Effector CD8-positive, alpha-beta T cell (primary cell): ENCODE measurements at regions not wholly inside any gene's neighbourhood (a gene's known extent, or its start where the extent isn't known, plus 50 kb on each side); places are given as distances from the start of the nearest gene placed in this dataset.

Experiments used
- DNase-seq: peaks from one replicate; lab custom pipeline; 2025; lab: John Stamatoyannopoulos, UW

DNA sequence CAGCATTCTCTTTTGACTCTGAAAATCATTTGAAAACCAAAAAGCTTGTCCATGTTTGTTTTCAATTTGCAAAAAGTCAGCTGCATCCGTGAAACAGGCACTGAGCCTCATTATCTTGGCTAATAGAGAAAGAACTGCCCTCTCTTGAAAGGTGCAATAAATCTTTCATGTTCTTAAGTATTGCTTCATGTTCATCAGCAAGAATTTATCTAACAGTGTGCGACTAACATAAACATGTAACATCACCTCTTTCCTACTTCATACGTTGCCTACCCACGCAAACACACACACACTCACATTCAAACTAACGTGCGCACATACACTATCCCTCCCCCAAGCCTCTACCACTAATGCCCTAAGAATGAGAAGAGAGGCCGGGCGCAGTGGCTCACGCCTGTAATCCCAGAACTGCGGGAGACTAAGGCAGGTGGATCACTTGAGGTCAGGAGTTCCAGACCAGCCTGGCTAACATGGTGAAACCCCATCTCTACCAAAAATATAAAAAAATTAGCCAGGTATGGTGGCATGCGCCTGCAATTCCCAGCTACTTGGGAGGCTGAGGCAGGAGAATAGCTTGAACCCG lies 629.7 kb upstream of the ZNF608 start:
- DNase-seq: no peak

DNA sequence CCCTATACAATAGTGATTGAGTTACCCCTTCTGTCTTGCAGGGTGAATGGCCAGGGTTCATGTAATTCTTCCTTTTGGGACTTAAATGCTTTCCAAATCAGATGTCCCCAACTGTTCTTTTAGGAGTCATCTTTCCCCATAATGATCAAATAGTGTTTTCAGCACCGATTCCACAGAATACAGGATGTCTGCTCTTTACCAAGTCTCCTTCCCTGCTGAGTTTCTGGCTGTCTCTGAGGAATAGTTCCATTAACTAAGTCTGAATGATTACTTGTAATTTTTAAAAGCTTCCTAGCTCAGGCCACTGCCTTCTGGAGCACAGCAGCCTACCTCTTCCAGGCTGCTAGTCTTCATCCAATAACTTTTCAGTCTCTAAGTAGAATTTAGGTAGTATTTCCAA lies 630.7 kb upstream of the ZNF608 start:
- DNase-seq: no peak

DNA sequence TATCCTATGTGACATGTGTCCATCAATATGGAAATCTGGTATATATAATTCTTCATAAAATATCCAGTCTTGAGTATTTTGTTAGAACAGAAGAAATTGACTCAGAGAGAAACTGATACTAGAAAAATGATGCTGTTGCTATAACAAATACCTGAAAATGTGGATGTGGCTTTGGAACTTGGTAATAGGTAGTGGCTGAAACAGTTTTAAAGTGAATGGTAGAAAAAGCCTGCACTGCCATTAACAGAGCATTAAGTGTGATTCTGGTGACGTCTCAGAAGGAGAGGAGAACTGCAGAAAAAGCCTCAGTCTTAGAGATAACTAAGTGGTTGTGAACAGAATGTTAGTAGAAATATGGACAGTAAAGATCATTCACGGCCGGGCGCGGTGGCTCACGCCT lies 634.9 kb upstream of the ZNF608 start:
- DNase-seq: no peak

GRCh38 chr5:125384071-125384470 lies 637.6 kb upstream of the ZNF608 start:
- no peak for DNase-seq

DNA sequence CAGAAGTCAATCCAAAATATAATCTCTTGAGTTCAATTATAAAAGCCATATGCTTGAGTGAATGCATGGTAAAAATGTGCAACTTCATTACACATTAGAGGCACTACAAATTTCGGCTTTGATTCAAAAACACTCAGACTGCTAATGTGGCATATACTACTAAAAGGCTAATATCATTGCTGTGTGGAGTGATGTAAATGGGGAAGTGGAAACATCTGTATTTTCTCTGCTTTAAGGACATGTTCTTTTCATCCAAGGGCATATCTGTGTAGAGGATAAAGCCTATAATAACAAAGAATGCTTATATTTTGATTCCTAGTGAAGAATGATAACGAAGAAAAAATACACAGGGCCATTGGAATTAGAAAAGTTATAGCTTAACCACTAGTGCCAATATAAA lies 643.9 kb upstream of the ZNF608 start:
- no peak for DNase-seq

DNA sequence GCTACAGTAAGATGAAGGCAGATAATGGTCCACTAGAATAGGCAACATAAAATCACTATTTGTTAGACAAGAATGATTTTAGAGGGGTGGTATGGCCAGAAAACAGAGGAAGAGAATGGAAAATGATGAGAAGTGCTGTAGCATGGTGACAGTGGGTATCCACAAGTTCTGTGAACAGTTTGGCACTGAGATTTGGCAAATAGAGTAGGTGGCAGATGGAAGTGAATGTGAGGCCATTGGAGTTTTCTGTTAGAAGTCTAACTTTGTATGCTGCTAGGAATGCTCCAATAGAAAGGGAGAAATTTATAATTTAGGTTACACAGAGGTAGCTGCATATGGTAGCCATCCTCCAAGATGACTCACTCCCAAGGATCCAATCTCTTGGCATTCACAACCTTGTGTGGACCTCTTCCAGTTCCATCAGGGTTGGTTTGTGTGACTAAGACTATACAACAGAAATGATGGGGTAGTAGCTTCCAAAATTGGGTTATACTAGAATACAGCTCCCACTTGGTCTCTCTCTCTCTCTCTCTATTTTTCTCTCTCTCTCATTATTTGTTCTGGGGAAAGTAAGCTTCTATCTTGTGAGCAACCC lies 646.9 kb upstream of the ZNF608 start:
- DNase-seq: no peak

DNA sequence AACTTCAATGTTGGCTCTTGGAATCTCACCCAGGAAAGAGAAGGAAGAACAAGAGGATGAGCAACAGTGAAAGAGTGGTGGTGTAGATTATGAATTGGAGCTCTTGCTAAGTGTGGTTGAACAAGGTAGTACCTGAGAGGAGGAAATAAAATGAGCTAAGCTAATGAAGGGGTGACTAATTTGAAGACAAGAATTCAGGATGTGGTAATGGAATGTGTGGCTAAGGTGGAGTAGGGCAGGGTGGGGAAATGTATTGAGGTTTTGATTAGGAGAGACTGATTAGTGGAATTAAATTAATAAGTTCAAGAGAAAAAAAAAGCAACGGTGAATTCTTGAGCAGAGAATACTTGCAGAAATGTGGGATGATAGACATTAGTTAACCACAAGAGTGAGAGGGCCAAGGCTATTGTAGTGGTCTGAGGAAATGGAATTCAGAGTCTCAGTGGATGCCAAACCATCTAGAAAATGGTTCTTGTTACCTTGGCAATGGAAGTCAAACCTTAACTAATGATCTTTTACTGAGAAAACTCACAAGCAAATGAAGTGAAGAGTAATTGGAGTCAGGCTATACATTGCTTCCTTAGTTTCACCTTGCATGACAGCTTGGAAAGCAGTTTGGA lies 648.3 kb upstream of the ZNF608 start:
- no peak for DNase-seq

GRCh38 chr5:125396462-125396861 lies 650.0 kb upstream of the ZNF608 start:
- no peak for DNase-seq

DNA sequence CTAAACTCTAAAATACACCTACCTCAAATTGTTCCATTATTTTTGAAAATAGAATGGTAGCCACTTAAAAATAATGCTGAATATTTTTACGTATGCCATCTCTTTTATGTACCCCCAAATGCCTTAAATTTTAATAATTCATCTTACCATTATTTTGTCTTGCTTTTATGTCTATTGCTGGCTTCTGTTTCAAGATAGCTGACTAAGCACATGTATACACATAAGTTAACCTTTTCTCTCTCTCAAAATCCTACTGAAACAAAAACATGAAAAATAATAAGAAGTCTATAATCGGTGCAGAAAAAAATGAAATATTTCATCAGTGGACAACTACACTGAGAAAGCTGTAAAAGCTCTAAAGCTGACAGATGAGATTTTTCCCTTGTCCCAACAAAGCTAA lies 652.0 kb upstream of the ZNF608 start:
- DNase-seq: no peak

GRCh38 chr5:125399885-125400284 lies 653.4 kb upstream of the ZNF608 start:
- DNase-seq: no peak

DNA sequence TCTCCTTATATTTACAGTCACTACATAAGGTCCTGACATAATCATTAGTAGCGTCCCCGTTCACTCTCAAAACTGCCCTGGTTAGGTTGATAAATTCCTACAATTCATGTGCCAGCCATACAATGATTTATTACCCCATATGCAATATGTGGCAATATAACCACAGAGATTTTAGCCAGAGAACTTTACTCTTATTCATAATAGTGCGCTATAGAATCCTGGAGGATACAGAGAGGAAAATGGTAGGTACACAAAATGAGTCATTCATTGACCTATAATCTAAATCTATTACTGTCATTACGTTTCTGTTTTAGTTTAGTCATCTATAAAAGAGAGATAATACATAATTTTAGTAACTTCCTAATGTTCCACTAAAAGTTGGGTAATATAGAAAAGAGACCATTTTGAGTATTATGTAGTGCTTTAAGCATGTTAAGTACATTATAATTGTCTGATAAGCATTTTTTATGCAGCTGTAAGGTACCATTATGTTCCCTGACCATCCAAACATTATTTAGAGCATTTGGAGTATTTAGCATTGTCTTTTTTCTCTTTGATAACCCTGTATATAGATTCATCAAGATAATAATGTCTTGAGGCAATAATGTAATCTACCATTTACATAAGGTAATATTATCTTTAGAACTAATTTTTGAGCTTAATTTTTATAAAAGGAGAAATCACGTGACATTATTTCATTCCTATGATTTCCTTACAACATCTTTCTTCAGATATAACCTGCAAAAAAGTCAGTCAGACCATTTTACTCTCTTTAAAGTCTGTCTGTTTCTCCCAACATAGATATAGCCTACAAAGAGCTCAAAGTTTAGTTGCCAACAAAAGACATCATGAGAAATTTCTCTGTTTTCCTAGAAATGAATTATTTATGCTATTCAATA lies 655.5 kb upstream of the ZNF608 start:
- no peak for DNase-seq

DNA sequence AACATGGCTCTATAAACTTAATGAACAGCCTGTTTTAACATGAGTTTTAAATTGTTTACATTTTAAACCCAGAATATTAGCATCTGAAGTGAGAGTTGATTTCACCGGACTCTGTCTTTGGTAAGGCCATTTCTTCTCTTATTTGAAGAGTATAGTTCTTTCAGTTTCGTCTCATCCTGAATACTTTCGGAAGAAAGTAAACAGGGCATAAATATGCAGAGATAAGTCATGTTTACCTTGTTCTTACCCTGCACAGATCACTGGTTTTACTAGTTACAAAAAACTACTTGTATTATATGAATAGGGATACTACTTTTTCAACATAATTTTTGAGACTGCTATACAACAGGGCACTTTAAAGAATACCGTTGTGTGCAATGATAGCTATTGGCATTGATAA lies 656.3 kb upstream of the ZNF608 start:
- DNase-seq: no peak

DNA sequence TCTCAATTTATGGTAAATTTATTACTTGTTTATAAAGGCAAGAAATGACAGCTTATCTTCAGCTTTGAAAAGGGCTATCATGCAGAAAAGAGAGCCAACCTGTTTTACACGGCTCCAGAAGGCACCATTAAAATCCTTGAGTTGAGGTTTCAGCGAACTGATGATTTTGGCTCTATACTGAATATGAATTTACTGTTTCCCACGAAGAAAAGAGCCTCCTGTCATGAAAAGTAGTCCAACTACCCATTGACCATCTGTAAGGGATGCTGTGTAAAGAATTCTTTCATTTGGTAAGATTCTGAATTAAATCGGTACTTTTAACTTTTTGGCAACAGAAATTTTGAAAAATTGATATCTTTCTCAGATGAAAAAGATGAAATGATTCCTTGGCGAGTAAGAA lies 657.6 kb upstream of the ZNF608 start:
- DNase-seq: no peak

- DNase-seq: no peak
These were observed 662.2 kb upstream of the ZNF608 start for GRCh38 chr5:125408448-125409233.

DNA sequence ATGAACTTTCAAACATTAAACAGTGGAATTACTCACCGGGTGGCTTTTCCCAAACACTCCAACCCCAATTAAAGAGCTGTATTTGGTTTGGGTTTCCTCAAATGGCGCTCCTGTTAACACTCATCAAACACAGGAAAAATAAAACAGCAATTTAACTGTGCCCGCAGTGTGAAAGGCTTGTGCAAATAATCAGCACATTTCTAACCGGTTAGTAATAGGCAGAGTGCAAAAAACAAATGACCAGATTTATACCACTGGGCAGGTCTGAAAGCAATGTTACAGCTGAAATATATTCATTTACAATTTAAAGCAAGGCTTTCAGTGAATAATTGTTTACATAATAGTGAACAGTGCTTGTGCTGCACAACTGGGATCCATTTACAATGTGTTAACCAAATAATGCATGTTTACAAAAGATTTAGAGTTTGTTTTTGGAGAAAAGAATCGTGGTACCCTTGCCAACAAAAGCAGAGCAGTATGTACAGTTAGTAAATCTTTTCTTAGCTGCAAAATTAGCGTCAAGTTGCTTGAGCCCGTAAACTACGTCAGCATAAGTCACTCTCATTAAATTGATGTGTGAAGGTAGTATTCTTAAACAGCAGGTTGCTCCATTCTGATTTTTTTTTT lies 662.9 kb upstream of the ZNF608 start:
- DNase-seq: no peak

DNA sequence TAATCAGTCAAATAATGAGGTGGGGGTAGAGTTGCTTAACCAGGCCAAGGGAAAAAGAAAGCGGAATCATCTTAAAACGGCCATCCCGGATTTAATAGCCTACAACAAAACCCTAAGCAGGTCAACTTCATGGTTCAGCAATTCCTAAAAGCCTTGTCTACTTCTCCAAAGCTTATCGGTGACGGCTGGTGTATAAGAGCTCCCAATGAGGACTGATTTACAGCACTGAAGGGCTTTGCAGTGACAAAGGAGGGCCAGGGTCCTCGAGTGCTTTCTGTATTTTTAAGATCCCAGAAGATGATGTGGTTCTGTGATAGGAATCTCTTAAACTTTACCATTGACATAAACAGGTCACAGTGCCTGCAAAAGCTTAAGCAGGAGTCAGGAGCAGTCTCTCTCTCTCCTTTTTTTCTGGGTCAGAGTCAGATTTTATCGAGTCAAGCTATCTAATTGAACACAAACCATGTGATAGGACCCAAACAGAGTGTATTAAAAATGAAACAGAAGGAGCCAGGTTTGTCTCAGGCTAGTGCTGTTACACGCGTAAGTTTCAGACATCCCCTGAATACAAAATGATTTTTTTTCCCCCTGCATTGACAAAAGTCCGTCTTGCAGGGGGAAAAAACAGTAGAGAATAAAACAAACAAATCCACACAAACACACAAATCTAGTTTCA lies 663.6 kb upstream of the ZNF608 start:
- no peak for DNase-seq

GRCh38 chr5:125410537-125411070 lies 664.2 kb upstream of the ZNF608 start:
- no peak for DNase-seq

GRCh38 chr5:125411071-125411743 lies 664.8 kb upstream of the ZNF608 start:
- DNase-seq: no peak

DNA sequence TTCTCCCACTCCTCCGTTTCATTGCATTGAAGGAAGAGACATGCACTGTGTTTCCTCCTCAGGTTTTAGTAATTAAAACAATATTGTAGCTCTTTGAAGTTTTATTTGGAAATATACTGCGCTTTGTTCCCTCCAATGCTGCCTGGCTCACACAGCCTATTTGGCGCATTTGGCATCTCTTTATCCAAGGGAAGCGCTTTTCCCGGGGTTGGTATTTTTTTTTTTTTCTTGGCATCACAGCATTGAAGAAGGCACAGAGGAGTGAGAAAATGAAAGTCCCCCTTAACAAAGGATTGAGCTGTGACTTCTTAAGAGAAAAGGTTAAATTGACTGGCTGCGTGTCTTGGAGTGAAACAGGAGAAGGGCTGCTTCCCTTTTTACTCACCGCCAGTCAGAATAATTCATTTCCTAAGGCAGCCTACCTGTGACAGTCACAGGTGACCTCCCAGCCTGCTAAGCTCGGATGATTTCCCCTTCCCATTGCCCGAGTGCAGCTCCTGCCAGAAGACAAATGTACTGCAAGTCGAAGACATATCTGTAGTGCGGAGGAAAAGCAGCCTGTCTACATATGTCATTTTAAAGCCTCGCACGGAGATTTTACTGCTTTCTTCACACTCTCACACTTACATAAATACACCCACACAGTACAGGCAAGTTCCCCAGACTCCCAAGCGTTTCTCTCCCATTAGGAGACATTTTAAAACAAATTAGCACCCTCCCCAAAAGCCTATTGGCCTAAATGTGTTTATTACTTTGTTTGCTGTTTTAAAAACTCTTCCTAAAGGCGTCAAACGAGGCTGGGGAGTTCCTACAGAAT lies 665.5 kb upstream of the ZNF608 start:
- no peak for DNase-seq
